HepG2 (cell line): ENCODE measurements at regions not wholly inside any gene's neighbourhood (a gene's known extent, or its start where the extent isn't known, plus 50 kb on each side); places are given as distances from the start of the nearest gene placed in this dataset.

ENCODE experiments used
- ADNP ChIP-seq: sonication (generic); formaldehyde crosslinking; IDR thresholded peaks from 2 replicates; pipeline ENCODE4 v1.4.0; 2020; ENCODE audit warnings: missing genetic modification reagents
- DPF2 ChIP-seq: sonication (generic); formaldehyde crosslinking; IDR thresholded peaks from 2 replicates; pipeline ENCODE4 v1.4.0; 2020; ENCODE audit warnings: mild to moderate bottlenecking, low read depth, missing genetic modification reagents, borderline replicate concordance
- POGZ ChIP-seq: sonication (generic); formaldehyde crosslinking; IDR thresholded peaks from 2 replicates; pipeline ENCODE4 v1.4.0; 2020; ENCODE audit warnings: mild to moderate bottlenecking, missing genetic modification reagents
- SP1 ChIP-seq, 2 experiments: fragments of 450-650 bp in 1 of 2; sonication (generic) in 1 of 2; formaldehyde crosslinking in 1 of 2; IDR thresholded peaks; 2 replicates each; pipeline versions ENCODE4 v1.4.0 to v1.6.1; 2016 to 2020; ENCODE audit warnings: missing genetic modification reagents in 1 of 2
- SRSF4 ChIP-seq: fragments of 200-400 bp; formaldehyde crosslinking; IDR thresholded peaks from one replicate; pipeline ENCODE4 v1.6.1; 2018; ENCODE audit warnings: mild to moderate bottlenecking, low read depth, low read length, moderate library complexity; ENCODE audit not compliant: poor library complexity, severe bottlenecking
- ZNF160 ChIP-seq: sonication (generic); formaldehyde crosslinking; IDR thresholded peaks from 2 replicates; pipeline ENCODE4 v1.8.0; 2022; ENCODE audit warnings: mild to moderate bottlenecking, inconsistent platforms, missing genetic modification reagents
- ZNF30 ChIP-seq: sonication (generic); formaldehyde crosslinking; IDR thresholded peaks from 2 replicates; pipeline ENCODE4 v1.5.0; 2020; ENCODE audit warnings: mild to moderate bottlenecking, missing genetic modification reagents
- ZNF75D ChIP-seq: sonication (generic); formaldehyde crosslinking; IDR thresholded peaks from 2 replicates; pipeline ENCODE4 v1.8.1; 2023; ENCODE audit warnings: missing genetic modification reagents, mild to moderate bottlenecking, borderline replicate concordance
- TF ChIP-seq, protein P1 (sequence below): IDR thresholded peaks from 2 replicates; pipeline ENCODE4 v1.4.0; 2020; ENCODE audit warnings: mild to moderate bottlenecking, missing genetic modification reagents
- TF ChIP-seq, protein P2 (sequence below): sonication (generic); formaldehyde crosslinking; IDR thresholded peaks from 2 replicates; pipeline ENCODE4 v1.4.0; 2020; ENCODE audit warnings: low read depth, missing genetic modification reagents
- TF ChIP-seq, protein P3 (sequence below): sonication (generic); formaldehyde crosslinking; IDR thresholded peaks from 2 replicates; pipeline ENCODE4 v1.9.0; 2021; ENCODE audit warnings: missing genetic modification reagents, borderline replicate concordance
- TF ChIP-seq, protein P4 (sequence below): sonication (generic); formaldehyde crosslinking; IDR thresholded peaks from 2 replicates; pipeline ENCODE4 v1.4.0; 2020; ENCODE audit warnings: mild to moderate bottlenecking, missing genetic modification reagents, borderline replicate concordance

DNA sequence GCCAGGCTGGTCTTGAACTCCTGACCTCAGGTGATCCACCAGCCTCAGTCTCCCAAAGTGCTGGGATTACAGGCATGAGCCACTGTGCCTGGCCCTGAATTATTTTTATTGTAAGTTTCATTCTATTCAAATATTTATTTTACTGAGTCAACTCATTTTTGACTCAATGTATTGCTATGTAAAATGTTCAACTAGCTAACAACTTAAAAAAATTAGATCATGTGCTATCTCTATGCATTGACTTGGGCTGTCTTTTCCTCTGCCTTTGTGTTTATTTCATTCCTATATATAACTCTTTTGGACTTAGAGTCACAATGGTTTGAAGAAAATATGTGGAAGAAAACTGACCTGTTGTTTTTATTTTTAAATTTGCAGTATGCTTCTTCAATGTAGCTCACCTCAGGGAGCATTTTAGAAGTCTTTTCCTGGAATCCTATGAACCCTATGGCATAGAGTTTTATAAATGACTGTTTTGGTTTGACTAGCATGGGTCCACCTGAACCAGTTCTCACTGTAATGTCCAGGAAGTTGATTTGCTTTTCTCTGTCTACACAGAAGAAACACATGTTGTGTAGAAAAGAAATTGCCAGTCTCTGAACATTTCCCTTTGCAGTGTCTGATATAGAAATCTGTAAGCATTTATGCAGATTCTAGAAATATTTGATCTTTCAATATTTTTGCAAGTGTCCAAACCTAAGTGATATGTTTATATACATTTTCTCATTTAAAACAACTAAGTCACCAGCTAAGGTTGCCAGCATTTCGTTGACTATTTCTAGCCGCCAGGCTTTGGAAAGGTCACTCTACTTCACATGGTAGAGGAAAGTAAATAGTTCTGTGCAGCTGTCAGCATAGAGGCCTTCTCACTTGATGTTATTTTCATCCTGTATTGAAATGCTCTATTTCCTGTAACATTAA, 138.8 kb downstream of the PCSK1 start (continued):
- TF ChIP-seq, protein P1, sequence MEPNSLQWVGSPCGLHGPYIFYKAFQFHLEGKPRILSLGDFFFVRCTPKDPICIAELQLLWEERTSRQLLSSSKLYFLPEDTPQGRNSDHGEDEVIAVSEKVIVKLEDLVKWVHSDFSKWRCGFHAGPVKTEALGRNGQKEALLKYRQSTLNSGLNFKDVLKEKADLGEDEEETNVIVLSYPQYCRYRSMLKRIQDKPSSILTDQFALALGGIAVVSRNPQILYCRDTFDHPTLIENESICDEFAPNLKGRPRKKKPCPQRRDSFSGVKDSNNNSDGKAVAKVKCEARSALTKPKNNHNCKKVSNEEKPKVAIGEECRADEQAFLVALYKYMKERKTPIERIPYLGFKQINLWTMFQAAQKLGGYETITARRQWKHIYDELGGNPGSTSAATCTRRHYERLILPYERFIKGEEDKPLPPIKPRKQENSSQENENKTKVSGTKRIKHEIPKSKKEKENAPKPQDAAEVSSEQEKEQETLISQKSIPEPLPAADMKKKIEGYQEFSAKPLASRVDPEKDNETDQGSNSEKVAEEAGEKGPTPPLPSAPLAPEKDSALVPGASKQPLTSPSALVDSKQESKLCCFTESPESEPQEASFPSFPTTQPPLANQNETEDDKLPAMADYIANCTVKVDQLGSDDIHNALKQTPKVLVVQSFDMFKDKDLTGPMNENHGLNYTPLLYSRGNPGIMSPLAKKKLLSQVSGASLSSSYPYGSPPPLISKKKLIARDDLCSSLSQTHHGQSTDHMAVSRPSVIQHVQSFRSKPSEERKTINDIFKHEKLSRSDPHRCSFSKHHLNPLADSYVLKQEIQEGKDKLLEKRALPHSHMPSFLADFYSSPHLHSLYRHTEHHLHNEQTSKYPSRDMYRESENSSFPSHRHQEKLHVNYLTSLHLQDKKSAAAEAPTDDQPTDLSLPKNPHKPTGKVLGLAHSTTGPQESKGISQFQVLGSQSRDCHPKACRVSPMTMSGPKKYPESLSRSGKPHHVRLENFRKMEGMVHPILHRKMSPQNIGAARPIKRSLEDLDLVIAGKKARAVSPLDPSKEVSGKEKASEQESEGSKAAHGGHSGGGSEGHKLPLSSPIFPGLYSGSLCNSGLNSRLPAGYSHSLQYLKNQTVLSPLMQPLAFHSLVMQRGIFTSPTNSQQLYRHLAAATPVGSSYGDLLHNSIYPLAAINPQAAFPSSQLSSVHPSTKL (CRISPR knock-in tag): peak; percentile 61
- TF ChIP-seq DPF2 (CRISPR knock-in tag): no peak
- no peak for TF ChIP-seq ZNF30 (CRISPR knock-in tag)
- TF ChIP-seq POGZ: peak; percentile 35; the same call in 1 of the 2 replicates
- TF ChIP-seq ZNF160: no peak
- TF ChIP-seq SP1 (IDR thresholded peaks at IDR 0.05): no peak
- TF ChIP-seq SP1 (CRISPR knock-in tag; IDR thresholded peaks at IDR 0.05): no peak
- no peak for TF ChIP-seq ADNP
- TF ChIP-seq ZNF75D (CRISPR knock-in tag): no peak
- TF ChIP-seq SRSF4: no peak
- TF ChIP-seq, protein P2, sequence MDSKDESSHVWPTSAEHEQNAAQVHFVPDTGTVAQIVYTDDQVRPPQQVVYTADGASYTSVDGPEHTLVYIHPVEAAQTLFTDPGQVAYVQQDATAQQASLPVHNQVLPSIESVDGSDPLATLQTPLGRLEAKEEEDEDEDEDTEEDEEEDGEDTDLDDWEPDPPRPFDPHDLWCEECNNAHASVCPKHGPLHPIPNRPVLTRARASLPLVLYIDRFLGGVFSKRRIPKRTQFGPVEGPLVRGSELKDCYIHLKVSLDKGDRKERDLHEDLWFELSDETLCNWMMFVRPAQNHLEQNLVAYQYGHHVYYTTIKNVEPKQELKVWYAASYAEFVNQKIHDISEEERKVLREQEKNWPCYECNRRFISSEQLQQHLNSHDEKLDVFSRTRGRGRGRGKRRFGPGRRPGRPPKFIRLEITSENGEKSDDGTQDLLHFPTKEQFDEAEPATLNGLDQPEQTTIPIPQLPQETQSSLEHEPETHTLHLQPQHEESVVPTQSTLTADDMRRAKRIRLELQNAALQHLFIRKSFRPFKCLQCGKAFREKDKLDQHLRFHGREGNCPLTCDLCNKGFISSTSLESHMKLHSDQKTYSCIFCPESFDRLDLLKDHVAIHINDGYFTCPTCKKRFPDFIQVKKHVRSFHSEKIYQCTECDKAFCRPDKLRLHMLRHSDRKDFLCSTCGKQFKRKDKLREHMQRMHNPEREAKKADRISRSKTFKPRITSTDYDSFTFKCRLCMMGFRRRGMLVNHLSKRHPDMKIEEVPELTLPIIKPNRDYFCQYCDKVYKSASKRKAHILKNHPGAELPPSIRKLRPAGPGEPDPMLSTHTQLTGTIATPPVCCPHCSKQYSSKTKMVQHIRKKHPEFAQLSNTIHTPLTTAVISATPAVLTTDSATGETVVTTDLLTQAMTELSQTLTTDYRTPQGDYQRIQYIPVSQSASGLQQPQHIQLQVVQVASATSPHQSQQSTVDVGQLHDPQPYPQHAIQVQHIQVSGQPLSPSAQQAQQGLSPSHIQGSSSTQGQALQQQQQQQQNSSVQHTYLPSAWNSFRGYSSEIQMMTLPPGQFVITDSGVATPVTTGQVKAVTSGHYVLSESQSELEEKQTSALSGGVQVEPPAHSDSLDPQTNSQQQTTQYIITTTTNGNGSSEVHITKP (CRISPR knock-in tag): no peak
- TF ChIP-seq, protein P3, sequence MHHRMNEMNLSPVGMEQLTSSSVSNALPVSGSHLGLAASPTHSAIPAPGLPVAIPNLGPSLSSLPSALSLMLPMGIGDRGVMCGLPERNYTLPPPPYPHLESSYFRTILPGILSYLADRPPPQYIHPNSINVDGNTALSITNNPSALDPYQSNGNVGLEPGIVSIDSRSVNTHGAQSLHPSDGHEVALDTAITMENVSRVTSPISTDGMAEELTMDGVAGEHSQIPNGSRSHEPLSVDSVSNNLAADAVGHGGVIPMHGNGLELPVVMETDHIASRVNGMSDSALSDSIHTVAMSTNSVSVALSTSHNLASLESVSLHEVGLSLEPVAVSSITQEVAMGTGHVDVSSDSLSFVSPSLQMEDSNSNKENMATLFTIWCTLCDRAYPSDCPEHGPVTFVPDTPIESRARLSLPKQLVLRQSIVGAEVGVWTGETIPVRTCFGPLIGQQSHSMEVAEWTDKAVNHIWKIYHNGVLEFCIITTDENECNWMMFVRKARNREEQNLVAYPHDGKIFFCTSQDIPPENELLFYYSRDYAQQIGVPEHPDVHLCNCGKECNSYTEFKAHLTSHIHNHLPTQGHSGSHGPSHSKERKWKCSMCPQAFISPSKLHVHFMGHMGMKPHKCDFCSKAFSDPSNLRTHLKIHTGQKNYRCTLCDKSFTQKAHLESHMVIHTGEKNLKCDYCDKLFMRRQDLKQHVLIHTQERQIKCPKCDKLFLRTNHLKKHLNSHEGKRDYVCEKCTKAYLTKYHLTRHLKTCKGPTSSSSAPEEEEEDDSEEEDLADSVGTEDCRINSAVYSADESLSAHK (CRISPR knock-in tag): no peak
- TF ChIP-seq, protein P4, sequence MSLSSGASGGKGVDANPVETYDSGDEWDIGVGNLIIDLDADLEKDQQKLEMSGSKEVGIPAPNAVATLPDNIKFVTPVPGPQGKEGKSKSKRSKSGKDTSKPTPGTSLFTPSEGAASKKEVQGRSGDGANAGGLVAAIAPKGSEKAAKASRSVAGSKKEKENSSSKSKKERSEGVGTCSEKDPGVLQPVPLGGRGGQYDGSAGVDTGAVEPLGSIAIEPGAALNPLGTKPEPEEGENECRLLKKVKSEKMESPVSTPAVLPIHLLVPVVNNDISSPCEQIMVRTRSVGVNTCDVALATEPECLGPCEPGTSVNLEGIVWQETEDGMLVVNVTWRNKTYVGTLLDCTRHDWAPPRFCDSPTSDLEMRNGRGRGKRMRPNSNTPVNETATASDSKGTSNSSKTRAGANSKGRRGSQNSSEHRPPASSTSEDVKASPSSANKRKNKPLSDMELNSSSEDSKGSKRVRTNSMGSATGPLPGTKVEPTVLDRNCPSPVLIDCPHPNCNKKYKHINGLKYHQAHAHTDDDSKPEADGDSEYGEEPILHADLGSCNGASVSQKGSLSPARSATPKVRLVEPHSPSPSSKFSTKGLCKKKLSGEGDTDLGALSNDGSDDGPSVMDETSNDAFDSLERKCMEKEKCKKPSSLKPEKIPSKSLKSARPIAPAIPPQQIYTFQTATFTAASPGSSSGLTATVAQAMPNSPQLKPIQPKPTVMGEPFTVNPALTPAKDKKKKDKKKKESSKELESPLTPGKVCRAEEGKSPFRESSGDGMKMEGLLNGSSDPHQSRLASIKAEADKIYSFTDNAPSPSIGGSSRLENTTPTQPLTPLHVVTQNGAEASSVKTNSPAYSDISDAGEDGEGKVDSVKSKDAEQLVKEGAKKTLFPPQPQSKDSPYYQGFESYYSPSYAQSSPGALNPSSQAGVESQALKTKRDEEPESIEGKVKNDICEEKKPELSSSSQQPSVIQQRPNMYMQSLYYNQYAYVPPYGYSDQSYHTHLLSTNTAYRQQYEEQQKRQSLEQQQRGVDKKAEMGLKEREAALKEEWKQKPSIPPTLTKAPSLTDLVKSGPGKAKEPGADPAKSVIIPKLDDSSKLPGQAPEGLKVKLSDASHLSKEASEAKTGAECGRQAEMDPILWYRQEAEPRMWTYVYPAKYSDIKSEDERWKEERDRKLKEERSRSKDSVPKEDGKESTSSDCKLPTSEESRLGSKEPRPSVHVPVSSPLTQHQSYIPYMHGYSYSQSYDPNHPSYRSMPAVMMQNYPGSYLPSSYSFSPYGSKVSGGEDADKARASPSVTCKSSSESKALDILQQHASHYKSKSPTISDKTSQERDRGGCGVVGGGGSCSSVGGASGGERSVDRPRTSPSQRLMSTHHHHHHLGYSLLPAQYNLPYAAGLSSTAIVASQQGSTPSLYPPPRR: no peak
